LNCAP (cell line): ENCODE measurements at regions not wholly inside any gene's neighbourhood (a gene's known extent, or its start where the extent isn't known, plus 50 kb on each side); places are given as distances from the start of the nearest gene placed in this dataset.

Experiments
- CTCF ChIP-seq: fragments of 450-650 bp; IDR thresholded peaks from 2 replicates; pipeline ENCODE4 v1.5.1; 2017; ENCODE audit warnings: mild to moderate bottlenecking

- no peak for TF ChIP-seq CTCF
Observed at GRCh38 chr1:192442736-192443135, 125.9 kb downstream of the RGS21 start.

- no peak for TF ChIP-seq CTCF
Observed at GRCh38 chr1:192443616-192444015, 126.8 kb downstream of the RGS21 start.

DNA sequence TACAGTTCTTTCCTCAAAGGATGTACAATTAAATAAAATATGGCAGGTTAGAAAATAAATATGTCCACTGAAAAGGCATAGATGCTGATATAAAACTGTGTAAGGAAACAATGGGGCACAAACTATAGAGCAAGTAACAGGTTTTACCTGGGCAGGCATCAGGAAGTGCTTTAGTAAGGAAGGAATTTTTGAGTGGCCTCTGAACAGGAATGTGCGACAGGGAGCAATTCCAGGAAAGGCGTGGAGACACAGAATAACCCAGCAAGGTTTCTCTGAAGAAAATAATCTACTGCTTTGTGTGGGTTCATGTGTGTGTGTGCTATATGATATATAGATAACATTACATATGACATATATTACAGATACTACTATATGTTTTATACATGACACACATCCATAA lies 128.4 kb downstream of the RGS21 start:
- TF ChIP-seq CTCF = no peak

DNA sequence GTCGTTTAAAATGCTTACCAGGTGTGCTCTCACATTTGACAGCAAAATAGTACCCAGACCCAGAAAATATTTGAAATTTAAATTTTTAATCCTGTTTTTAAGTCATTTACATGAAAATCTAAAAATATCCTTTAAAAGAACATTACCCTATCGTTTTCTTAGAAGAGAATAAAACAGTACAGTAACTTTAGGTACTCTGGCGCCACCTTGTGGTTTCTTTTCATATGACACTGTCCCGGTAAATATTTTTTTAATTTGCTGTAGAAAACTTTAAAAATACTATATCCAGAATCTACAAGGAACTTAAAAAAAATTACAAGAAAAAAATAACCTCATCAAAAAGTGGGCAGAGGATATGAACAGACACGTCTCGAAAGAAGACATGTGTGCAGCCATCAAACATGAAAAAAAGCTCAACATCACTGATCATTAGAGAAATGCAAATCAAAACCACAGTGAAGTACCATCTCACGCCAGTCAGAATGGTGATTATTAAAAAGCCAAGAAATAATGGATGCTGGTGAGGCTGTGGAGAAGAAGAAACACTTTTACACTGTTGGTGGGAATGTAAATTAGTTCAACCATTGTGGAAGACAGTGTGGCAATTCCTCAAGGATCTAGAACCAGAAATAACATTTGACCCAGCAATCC lies 129.2 kb downstream of the RGS21 start:
- TF ChIP-seq CTCF = peak; percentile 92

- no peak for TF ChIP-seq CTCF
Observed at GRCh38 chr1:192448026-192448578, 127.5 kb upstream of the RGS1 start.

GRCh38 chr1:192453360-192453992 lies 122.1 kb upstream of the RGS1 start:
- no peak for TF ChIP-seq CTCF

DNA sequence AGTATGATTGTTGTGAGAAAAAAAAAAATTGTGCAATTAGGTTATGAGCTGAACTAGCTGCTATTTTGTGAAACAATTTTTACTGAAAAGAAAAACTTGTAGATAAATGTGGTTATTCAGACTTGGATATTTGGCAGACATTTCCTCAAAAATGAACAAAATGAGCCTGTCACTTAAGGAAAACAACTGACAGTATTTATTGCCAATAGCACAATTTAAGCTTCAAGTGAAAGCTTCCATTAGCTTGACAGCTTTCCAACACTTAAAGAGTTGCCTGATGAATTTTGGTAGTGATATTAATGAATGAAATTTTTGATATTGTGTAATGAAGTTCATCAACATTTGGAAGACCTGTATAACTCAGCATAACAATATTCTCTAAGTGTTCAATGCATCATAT lies 116.1 kb upstream of the RGS1 start:
- TF ChIP-seq CTCF = no peak
